HEK293 (cell line): ENCODE measurements at regions not wholly inside any gene's neighbourhood (a gene's known extent, or its start where the extent isn't known, plus 50 kb on each side); places are given as distances from the start of the nearest gene placed in this dataset.

ENCODE experiments used
- CTCF ChIA-PET: fragments of 350-600 bp; formaldehyde crosslinking; extraction: SDS; loops from one replicate; lab custom pipeline; 2021; ENCODE audit warnings: antibody characterized with exemption; lab: Yijun Ruan, JAX
- POLR2A ChIA-PET: fragments of 300-600 bp; formaldehyde crosslinking; extraction: SDS; loops from one replicate; lab custom pipeline; 2020; ENCODE audit warnings: antibody characterized with exemption, inconsistent platforms; lab: Yijun Ruan, JAX
- H3K27ac ChIP-seq: fragments of 200-500 bp; sonication (Bioruptor generic); 2 replicates; pipeline ENCODE4 v1.5.1; 2014; ENCODE audit warnings: low read depth, low read length, control low read depth, inconsistent platforms; ENCODE audit errors: extremely low read depth
- H3K36me3 ChIP-seq, 2 experiments: fragments of 200-500 bp in 1 of 2; sonication (Bioruptor generic) in 1 of 2; 1 replicate in 1 of 2; 2 replicates in 1 of 2; pipeline ENCODE4 v1.5.1; 2014 to 2017; ENCODE audit warnings: inconsistent platforms in 2 of 2, low read length in 2 of 2; ENCODE audit not compliant: control insufficient read depth in 2 of 2, insufficient read depth in 1 of 2
- H3K4me1 ChIP-seq: fragments of 200-500 bp; sonication (Bioruptor generic); 2 replicates; pipeline ENCODE4 v1.5.1; 2014; ENCODE audit warnings: mild to moderate bottlenecking, low read length, inconsistent platforms; ENCODE audit not compliant: control insufficient read depth, insufficient read depth
- H3K4me3 ChIP-seq: 2 replicates; pipeline ENCODE4 v1.5.1; 2011; ENCODE audit warnings: low read depth, mild to moderate bottlenecking, control low read depth, low read length, moderate library complexity
- H3K9me3 ChIP-seq: fragments of 200-500 bp; sonication (Bioruptor generic); 2 replicates; pipeline ENCODE4 v1.5.1; 2014; ENCODE audit warnings: low read depth, low read length, inconsistent platforms; ENCODE audit not compliant: control insufficient read depth, insufficient read depth
- BCL11A ChIP-seq: fragments of 450-650 bp; formaldehyde crosslinking; IDR thresholded peaks from 2 replicates; pipeline ENCODE4 v1.5.1; 2016; ENCODE audit warnings: low read depth, missing biosample characterization, missing genetic modification characterization
- PRDM4 ChIP-seq: fragments of 450-650 bp; formaldehyde crosslinking; IDR thresholded peaks from 2 replicates; pipeline ENCODE4 v1.5.1; 2017; ENCODE audit warnings: missing biosample characterization, missing genetic modification characterization
- SCRT1 ChIP-seq: fragments of 450-650 bp; formaldehyde crosslinking; IDR thresholded peaks from 2 replicates; pipeline ENCODE4 v1.5.1; 2016; ENCODE audit warnings: missing biosample characterization, missing genetic modification characterization, borderline replicate concordance
- TSHZ1 ChIP-seq: fragments of 450-650 bp; formaldehyde crosslinking; IDR thresholded peaks from 2 replicates; pipeline ENCODE4 v1.5.1; 2016; ENCODE audit warnings: missing biosample characterization, missing genetic modification characterization, borderline replicate concordance
- ZBTB17 ChIP-seq: fragments of 450-650 bp; formaldehyde crosslinking; IDR thresholded peaks from 2 replicates; pipeline ENCODE4 v1.5.1; 2016; ENCODE audit warnings: missing biosample characterization, missing genetic modification characterization
- ZEB2 ChIP-seq: fragments of 450-650 bp; formaldehyde crosslinking; IDR thresholded peaks from 2 replicates; pipeline ENCODE4 v1.5.1; 2016; ENCODE audit warnings: missing biosample characterization, missing genetic modification characterization
- ZNF184 ChIP-seq: fragments of 450-650 bp; IDR thresholded peaks from 2 replicates; pipeline ENCODE4 v1.5.1; 2018; ENCODE audit warnings: missing biosample characterization, mild to moderate bottlenecking, missing genetic modification characterization
- ZNF221 ChIP-seq: fragments of 450-650 bp; formaldehyde crosslinking; IDR thresholded peaks from 2 replicates; pipeline ENCODE4 v1.5.1; 2017; ENCODE audit warnings: missing biosample characterization, missing genetic modification characterization, borderline replicate concordance
- ZNF23 ChIP-seq: fragments of 450-650 bp; formaldehyde crosslinking; IDR thresholded peaks from 2 replicates; pipeline ENCODE4 v1.5.1; 2016; ENCODE audit warnings: missing biosample characterization, missing genetic modification characterization, borderline replicate concordance
- ZNF510 ChIP-seq: fragments of 450-650 bp; formaldehyde crosslinking; IDR thresholded peaks from 2 replicates; pipeline ENCODE4 v1.5.1; 2018; ENCODE audit warnings: mild to moderate bottlenecking, missing genetic modification characterization, missing biosample characterization; ENCODE audit not compliant: insufficient replicate concordance
- ZNF513 ChIP-seq: fragments of 450-650 bp; IDR thresholded peaks from 2 replicates; pipeline ENCODE4 v1.5.1; 2018; ENCODE audit warnings: missing biosample characterization, missing genetic modification characterization
- ZNF623 ChIP-seq: fragments of 450-650 bp; formaldehyde crosslinking; IDR thresholded peaks from 2 replicates; pipeline ENCODE4 v1.5.1; 2016; ENCODE audit warnings: missing biosample characterization, missing genetic modification characterization
- ZNF624 ChIP-seq: fragments of 450-650 bp; formaldehyde crosslinking; IDR thresholded peaks from 2 replicates; pipeline ENCODE4 v1.5.1; 2017; ENCODE audit warnings: missing biosample characterization, missing genetic modification characterization
- ZNF670 ChIP-seq: fragments of 450-650 bp; formaldehyde crosslinking; IDR thresholded peaks from 2 replicates; pipeline ENCODE4 v1.5.1; 2016; ENCODE audit warnings: missing biosample characterization, missing genetic modification characterization, low read depth
- ZNF692 ChIP-seq: fragments of 450-650 bp; formaldehyde crosslinking; IDR thresholded peaks from 2 replicates; pipeline ENCODE4 v1.5.1; 2016; ENCODE audit warnings: missing biosample characterization, missing genetic modification characterization
- ZNF777 ChIP-seq: fragments of 450-650 bp; formaldehyde crosslinking; IDR thresholded peaks from 2 replicates; pipeline ENCODE4 v1.5.1; 2017; ENCODE audit warnings: missing biosample characterization, missing genetic modification characterization, borderline replicate concordance
- ZSCAN18 ChIP-seq: fragments of 450-650 bp; formaldehyde crosslinking; IDR thresholded peaks from 2 replicates; pipeline ENCODE4 v1.5.1; 2016; ENCODE audit warnings: missing biosample characterization, missing genetic modification characterization

- no peaks in the 10 kb centered on the region for H3K36me3 ChIP-seq
- H3K27ac ChIP-seq, result no peak overlapping the region
- no peak for TF ChIP-seq ZNF623 (tag by site-specific recombination)
- no peak for TF ChIP-seq ZNF510
- no peak for TF ChIP-seq ZBTB17 (tag by site-specific recombination)
- TF ChIP-seq ZNF184 (tag by site-specific recombination), result no peak
- no peak for TF ChIP-seq ZNF221 (tag by site-specific recombination)
- TF ChIP-seq ZNF624, result no peak
- no peak for TF ChIP-seq ZNF670 (tag by site-specific recombination)
- TF ChIP-seq ZNF777 (tag by site-specific recombination), result no peak
- TF ChIP-seq ZNF692 (tag by site-specific recombination), result no peak
- TF ChIP-seq TSHZ1 (tag by site-specific recombination), result no peak
- no peak for TF ChIP-seq ZEB2
- no peak for TF ChIP-seq ZSCAN18 (tag by site-specific recombination)
- no peak for TF ChIP-seq ZNF513 (tag by site-specific recombination)
- no peak for TF ChIP-seq BCL11A (tag by site-specific recombination)
- TF ChIP-seq SCRT1 (tag by site-specific recombination), result no peak
- no peak for TF ChIP-seq ZNF23 (tag by site-specific recombination)
- no peak for TF ChIP-seq PRDM4 (tag by site-specific recombination)
- H3K9me3 ChIP-seq, result no peaks in the 10 kb centered on the region
- ChIA-PET POLR2A (no interaction called here), CTCF (no interaction called here)
- H3K4me3 ChIP-seq, result no peak overlapping the region
- no peaks in the 10 kb centered on the region for H3K4me1 ChIP-seq
Observed at GRCh38 chr1:38201431-38201830, 154.8 kb upstream of the POU3F1 start.
